Psoas muscle (tissue), 7 donors: ENCODE measurements at regions not wholly inside any gene's neighbourhood (a gene's known extent, or its start where the extent isn't known, plus 50 kb on each side); places are given as distances from the start of the nearest gene placed in this dataset.

Experiments used
- ATAC-seq, 4 donors: fragments of 200-7000 bp; cut with Tn5 transposase; one replicate each; pipeline ENCODE4 v1.9.1; 2020; ENCODE audit warnings: moderate library complexity in 3 of 4, mild to moderate bottlenecking in 2 of 4
- DNase-seq, 2 donors: peaks; one replicate each; pipeline ENCODE4 v3.0.0-alpha.2; 2020
- H3K27ac ChIP-seq: fragments of 200-600 bp; one replicate; pipeline ENCODE4 v1.8.0; 2022
- H3K27me3 ChIP-seq, 3 donors: fragments of 200-600 bp in 1 of 3; one replicate each; pipeline versions ENCODE4 v1.6.1 to v1.8.0; 2013 to 2022; ENCODE audit warnings: low read length in 2 of 3, mild to moderate bottlenecking in 2 of 3, moderate library complexity in 1 of 3; ENCODE audit not compliant: insufficient read depth in 3 of 3
- H3K36me3 ChIP-seq, 2 donors: fragments of 200-600 bp in 1 of 2; one replicate each; pipeline versions ENCODE4 v1.6.1 to v1.8.0; 2013 to 2022; ENCODE audit warnings: low read depth in 1 of 2, mild to moderate bottlenecking in 1 of 2, moderate library complexity in 1 of 2; ENCODE audit not compliant: insufficient read depth in 1 of 2
- H3K4me1 ChIP-seq: fragments of 200-600 bp; one replicate; pipeline ENCODE4 v1.8.0; 2022
- H3K4me3 ChIP-seq: fragments of 200-600 bp; one replicate; pipeline ENCODE4 v1.8.0; 2022; ENCODE audit warnings: mild to moderate bottlenecking
- H3K9me3 ChIP-seq: fragments of 200-600 bp; one replicate; pipeline ENCODE4 v1.8.0; 2022
- WGBS, 3 donors: extraction: QIAGEN DNeasy Blood & Tissue Kit; methylation state at CpG; one replicate each; pipeline versions ENCODE4 v1.1.6 to v1.1.7; 2013; 5-methylcytosine and 5-hydroxymethylcytosine counted together
- intact Hi-C, 2 donors: fragments of 100-400 bp; cut with DNase I; formaldehyde crosslinking; loops; one replicate each; pipeline versions ENCODE4 v1.11.0 to v1.14.2; 2022
- TF ChIP-seq, protein P1 (sequence below): fragments of 200-600 bp; IDR thresholded peaks from one replicate; pipeline ENCODE4 v1.8.0; 2022; ENCODE audit warnings: antibody characterized with exemption
- donor health status: healthy with polysubstance abuse.
- donor health status: DM: no; HTN: no; CAD: no; lungs with moderate emphysema.
- donor health status: Bipolar disorder and iron deficiency.
- donor health status: healthy.
- donor health status: DM: yes; HTN: yes; CAD: no.
- donor health status: DM: no; HTN: no; CAD: no.
- donor health status: DM: yes; HTN: yes; CAD: no.

- ATAC-seq = no peak
- intact Hi-C loops = no loop called here
- no peak overlapping the region for H3K27ac ChIP-seq
Observed at GRCh38 chr6:121901432-121901831, 466.0 kb downstream of the GJA1 start.

DNA sequence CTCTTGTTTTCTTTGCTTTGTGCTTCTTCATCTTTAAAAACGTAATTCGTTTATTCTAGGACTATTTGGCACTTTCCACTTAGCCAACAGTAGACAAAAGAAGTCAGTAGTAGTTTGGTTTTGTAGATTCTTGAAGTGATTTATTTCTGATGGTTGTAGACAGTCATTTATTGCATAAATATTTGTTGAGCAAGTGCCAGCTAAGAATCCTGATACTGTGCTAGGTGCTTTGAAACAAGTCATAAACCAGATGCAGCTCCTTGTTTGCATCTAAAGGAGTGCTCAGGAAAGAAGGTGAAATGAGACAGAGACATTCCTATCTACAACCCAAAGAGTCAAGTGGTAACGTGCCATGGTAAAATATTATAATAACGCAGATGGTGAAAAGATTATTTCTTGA, 469.1 kb downstream of the GJA1 start:
- intact Hi-C loops = no loop called here
- no peak for ATAC-seq

More at GRCh38 chr6:121901432-121901831, 466.0 kb downstream of the GJA1 start:
- Histone ChIP-seq H3K4me3 (no peak overlapping the region), H3K27me3 (no peaks in the 10 kb centered on the region), H3K9me3 (no peaks in the 10 kb centered on the region), H3K4me1 (no peaks in the 10 kb centered on the region), H3K36me3 (no peaks in the 10 kb centered on the region)
- TF ChIP-seq, protein P1, sequence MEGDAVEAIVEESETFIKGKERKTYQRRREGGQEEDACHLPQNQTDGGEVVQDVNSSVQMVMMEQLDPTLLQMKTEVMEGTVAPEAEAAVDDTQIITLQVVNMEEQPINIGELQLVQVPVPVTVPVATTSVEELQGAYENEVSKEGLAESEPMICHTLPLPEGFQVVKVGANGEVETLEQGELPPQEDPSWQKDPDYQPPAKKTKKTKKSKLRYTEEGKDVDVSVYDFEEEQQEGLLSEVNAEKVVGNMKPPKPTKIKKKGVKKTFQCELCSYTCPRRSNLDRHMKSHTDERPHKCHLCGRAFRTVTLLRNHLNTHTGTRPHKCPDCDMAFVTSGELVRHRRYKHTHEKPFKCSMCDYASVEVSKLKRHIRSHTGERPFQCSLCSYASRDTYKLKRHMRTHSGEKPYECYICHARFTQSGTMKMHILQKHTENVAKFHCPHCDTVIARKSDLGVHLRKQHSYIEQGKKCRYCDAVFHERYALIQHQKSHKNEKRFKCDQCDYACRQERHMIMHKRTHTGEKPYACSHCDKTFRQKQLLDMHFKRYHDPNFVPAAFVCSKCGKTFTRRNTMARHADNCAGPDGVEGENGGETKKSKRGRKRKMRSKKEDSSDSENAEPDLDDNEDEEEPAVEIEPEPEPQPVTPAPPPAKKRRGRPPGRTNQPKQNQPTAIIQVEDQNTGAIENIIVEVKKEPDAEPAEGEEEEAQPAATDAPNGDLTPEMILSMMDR = no peak
- no peak for DNase-seq

GRCh38 chr6:121912905-121913304, 477.5 kb downstream of the GJA1 start:
- Histone ChIP-seq H3K4me3 (no peak overlapping the region), H3K27me3 (no peaks in the 10 kb centered on the region), H3K27ac (no peak overlapping the region), H3K4me1 (no peaks in the 10 kb centered on the region), H3K36me3 (no peaks in the 10 kb centered on the region), H3K9me3 (peaks cover 17% of the 10 kb centered on the region)
- WGBS, 3 donors = 59 to 80% (median 77%) methylated on average over 1 of the region's 1 CpG
- TF ChIP-seq, protein P1 = no peak
- intact Hi-C loops = no loop called here
- DNase-seq (no peak), ATAC-seq (no peak)

More for the DNA sequence above, 469.1 kb downstream of the GJA1 start:
- DNase-seq = no peak
- TF ChIP-seq, protein P1 = no peak
- no peak overlapping the region for H3K27ac ChIP-seq
- no peaks in the 10 kb centered on the region for H3K36me3 ChIP-seq
- no peaks in the 10 kb centered on the region for H3K27me3 ChIP-seq
- H3K4me3 ChIP-seq = no peak overlapping the region
- peaks cover 13% of the 10 kb centered on the region for H3K9me3 ChIP-seq
- WGBS, 3 donors = 71 to 75% (median 74%) methylated on average over 4 of the region's 4 CpGs
- no peaks in the 10 kb centered on the region for H3K4me1 ChIP-seq

GRCh38 chr6:121917263-121917829, 481.9 kb downstream of the GJA1 start:
- DNase-seq = no peak
- intact Hi-C loops = no loop called here
- Histone ChIP-seq H3K9me3 (no peaks in the 10 kb centered on the region), H3K36me3 (no peaks in the 10 kb centered on the region), H3K27me3 (no peaks in the 10 kb centered on the region), H3K4me1 (no peaks in the 10 kb centered on the region), H3K27ac (no peak overlapping the region), H3K4me3 (no peak overlapping the region)
- no peak for ATAC-seq
- TF ChIP-seq, protein P1 = no peak
- WGBS, 3 donors = 84 to 90% (median 86%) methylated on average over 3 of the region's 3 CpGs
